Transverse colon (tissue), 4 donors: ENCODE measurements at regions not wholly inside any gene's neighbourhood (a gene's known extent, or its start where the extent isn't known, plus 50 kb on each side); places are given as distances from the start of the nearest gene placed in this dataset.

Experiments
- POLR2A ChIP-seq: fragments of 450-650 bp; IDR thresholded peaks from one replicate; pipeline ENCODE4 v1.6.1; 2016; ENCODE audit warnings: antibody characterized with exemption, mild to moderate bottlenecking, moderate library complexity
- POLR2AphosphoS5 ChIP-seq, 3 donors: sonication (generic); formaldehyde crosslinking; IDR thresholded peaks; one replicate each; pipeline ENCODE4 v1.6.1; 2016; ENCODE audit warnings: antibody characterized with exemption in 3 of 3
- TF ChIP-seq, protein P1 (sequence below), 5 experiments: fragments of 200-600 bp in 3 of 5; fragments of 450-650 bp in 2 of 5; sonication (generic) in 3 of 5; IDR thresholded peaks; 1 replicate in 2 of 5; 2 replicates in 3 of 5; pipeline ENCODE4 v1.5.1; 2016 to 2017; ENCODE audit warnings: antibody characterized with exemption in 5 of 5, inconsistent platforms in 3 of 5, mild to moderate bottlenecking in 2 of 5, moderate library complexity in 1 of 5

GRCh38 chr6:154931711-154932424 is 63.2 kb upstream of the TIAM2 start:
- TF ChIP-seq, protein P1, sequence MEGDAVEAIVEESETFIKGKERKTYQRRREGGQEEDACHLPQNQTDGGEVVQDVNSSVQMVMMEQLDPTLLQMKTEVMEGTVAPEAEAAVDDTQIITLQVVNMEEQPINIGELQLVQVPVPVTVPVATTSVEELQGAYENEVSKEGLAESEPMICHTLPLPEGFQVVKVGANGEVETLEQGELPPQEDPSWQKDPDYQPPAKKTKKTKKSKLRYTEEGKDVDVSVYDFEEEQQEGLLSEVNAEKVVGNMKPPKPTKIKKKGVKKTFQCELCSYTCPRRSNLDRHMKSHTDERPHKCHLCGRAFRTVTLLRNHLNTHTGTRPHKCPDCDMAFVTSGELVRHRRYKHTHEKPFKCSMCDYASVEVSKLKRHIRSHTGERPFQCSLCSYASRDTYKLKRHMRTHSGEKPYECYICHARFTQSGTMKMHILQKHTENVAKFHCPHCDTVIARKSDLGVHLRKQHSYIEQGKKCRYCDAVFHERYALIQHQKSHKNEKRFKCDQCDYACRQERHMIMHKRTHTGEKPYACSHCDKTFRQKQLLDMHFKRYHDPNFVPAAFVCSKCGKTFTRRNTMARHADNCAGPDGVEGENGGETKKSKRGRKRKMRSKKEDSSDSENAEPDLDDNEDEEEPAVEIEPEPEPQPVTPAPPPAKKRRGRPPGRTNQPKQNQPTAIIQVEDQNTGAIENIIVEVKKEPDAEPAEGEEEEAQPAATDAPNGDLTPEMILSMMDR (IDR thresholded peaks at IDR 0.05), result no peak
- TF ChIP-seq POLR2A (no peak), POLR2AphosphoS5 (IDR thresholded peaks at IDR 0.05) (no peak)
